IPS-18a (cell line): ENCODE measurements at regions not wholly inside any gene's neighbourhood (a gene's known extent, or its start where the extent isn't known, plus 50 kb on each side); places are given as distances from the start of the nearest gene placed in this dataset.

Experiments used
- H3K27ac ChIP-seq: one replicate; pipeline ENCODE4 v1.5.1; 2013; ENCODE audit warnings: low read length
- H3K27me3 ChIP-seq: one replicate; pipeline ENCODE4 v1.6.1; 2013; ENCODE audit warnings: mild to moderate bottlenecking, low read length; ENCODE audit not compliant: control insufficient read depth, insufficient read depth
- H3K36me3 ChIP-seq: one replicate; pipeline ENCODE4 v1.6.1; 2013; ENCODE audit warnings: low read depth, low read length; ENCODE audit not compliant: control insufficient read depth
- H3K4me1 ChIP-seq: one replicate; pipeline ENCODE4 v1.6.1; 2013; ENCODE audit warnings: low read depth, low read length; ENCODE audit not compliant: control insufficient read depth
- H3K4me3 ChIP-seq: one replicate; pipeline ENCODE4 v1.5.1; 2013; ENCODE audit warnings: low read length
- H3K9ac ChIP-seq: one replicate; pipeline ENCODE4 v1.6.1; 2013; ENCODE audit warnings: mild to moderate bottlenecking, low read length, moderate library complexity
- H3K9me3 ChIP-seq: one replicate; pipeline ENCODE4 v1.6.1; 2013; ENCODE audit warnings: low read depth, low read length; ENCODE audit not compliant: control insufficient read depth

GRCh38 chr2:122357998-122358397 is 602.5 kb downstream of the TSN start:
- no peaks in the 10 kb centered on the region for H3K9me3 ChIP-seq
- no peaks in the 10 kb centered on the region for H3K4me1 ChIP-seq
- H3K4me3 ChIP-seq: no peak overlapping the region
- no peaks in the 10 kb centered on the region for H3K27me3 ChIP-seq
- no peak overlapping the region for H3K27ac ChIP-seq
- H3K9ac ChIP-seq: no peak overlapping the region
- H3K36me3 ChIP-seq: no peaks in the 10 kb centered on the region

GRCh38 chr2:122358729-122359128 is 603.3 kb downstream of the TSN start:
- Histone ChIP-seq H3K4me3 (no peak overlapping the region), H3K9me3 (no peaks in the 10 kb centered on the region), H3K36me3 (no peaks in the 10 kb centered on the region), H3K4me1 (no peaks in the 10 kb centered on the region), H3K27me3 (no peaks in the 10 kb centered on the region), H3K27ac (no peak overlapping the region), H3K9ac (no peak overlapping the region)

GRCh38 chr2:122363885-122364284 is 608.4 kb downstream of the TSN start:
- no peaks in the 10 kb centered on the region for H3K27me3 ChIP-seq
- H3K9ac ChIP-seq: no peak overlapping the region
- H3K27ac ChIP-seq: no peak overlapping the region
- H3K4me1 ChIP-seq: no peaks in the 10 kb centered on the region
- no peaks in the 10 kb centered on the region for H3K9me3 ChIP-seq
- H3K36me3 ChIP-seq: no peaks in the 10 kb centered on the region
- no peak overlapping the region for H3K4me3 ChIP-seq

- H3K36me3 ChIP-seq: no peaks in the 10 kb centered on the region
- H3K9ac ChIP-seq: no peak overlapping the region
- no peak overlapping the region for H3K4me3 ChIP-seq
- H3K9me3 ChIP-seq: no peaks in the 10 kb centered on the region
- no peaks in the 10 kb centered on the region for H3K27me3 ChIP-seq
- no peak overlapping the region for H3K27ac ChIP-seq
- H3K4me1 ChIP-seq: no peaks in the 10 kb centered on the region
These were observed 611.0 kb downstream of the TSN start for GRCh38 chr2:122366427-122366826.

GRCh38 chr2:122366969-122367645 is 611.7 kb downstream of the TSN start:
- no peaks in the 10 kb centered on the region for H3K27me3 ChIP-seq
- no peak overlapping the region for H3K27ac ChIP-seq
- H3K4me1 ChIP-seq: no peaks in the 10 kb centered on the region
- H3K4me3 ChIP-seq: no peak overlapping the region
- H3K9ac ChIP-seq: no peak overlapping the region
- no peaks in the 10 kb centered on the region for H3K36me3 ChIP-seq
- H3K9me3 ChIP-seq: no peaks in the 10 kb centered on the region

DNA sequence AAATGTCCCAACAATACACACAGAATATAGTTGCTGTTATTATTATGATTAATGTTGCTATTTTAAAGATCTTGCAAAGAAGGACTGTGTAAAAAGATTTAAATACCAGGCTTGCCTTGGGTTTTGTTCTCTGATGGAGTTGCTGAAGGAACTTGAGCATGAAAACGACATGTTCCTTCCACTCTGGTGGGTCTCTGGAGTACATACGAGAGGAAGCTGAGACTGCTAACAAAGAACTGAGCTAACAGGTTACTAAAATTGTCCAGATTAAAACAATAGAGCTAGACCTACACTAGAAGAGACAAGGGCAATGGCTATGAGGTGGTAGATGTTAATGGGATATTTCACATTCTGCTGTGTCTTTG is 612.2 kb downstream of the TSN start:
- H3K9me3 ChIP-seq: no peaks in the 10 kb centered on the region
- no peaks in the 10 kb centered on the region for H3K27me3 ChIP-seq
- H3K9ac ChIP-seq: no peak overlapping the region
- no peak overlapping the region for H3K27ac ChIP-seq
- H3K4me1 ChIP-seq: no peaks in the 10 kb centered on the region
- no peak overlapping the region for H3K4me3 ChIP-seq
- H3K36me3 ChIP-seq: no peaks in the 10 kb centered on the region

- Histone ChIP-seq H3K4me1 (no peaks in the 10 kb centered on the region), H3K9ac (no peak overlapping the region), H3K4me3 (no peak overlapping the region), H3K27me3 (no peaks in the 10 kb centered on the region), H3K27ac (no peak overlapping the region), H3K9me3 (no peaks in the 10 kb centered on the region), H3K36me3 (no peaks in the 10 kb centered on the region)
These were observed 613.3 kb downstream of the TSN start for GRCh38 chr2:122368576-122369243.

GRCh38 chr2:122378521-122378920 is 623.1 kb downstream of the TSN start:
- H3K27me3 ChIP-seq: no peaks in the 10 kb centered on the region
- H3K9ac ChIP-seq: no peak overlapping the region
- H3K36me3 ChIP-seq: no peaks in the 10 kb centered on the region
- H3K4me1 ChIP-seq: no peaks in the 10 kb centered on the region
- no peak overlapping the region for H3K27ac ChIP-seq
- H3K9me3 ChIP-seq: no peaks in the 10 kb centered on the region
- no peak overlapping the region for H3K4me3 ChIP-seq

DNA sequence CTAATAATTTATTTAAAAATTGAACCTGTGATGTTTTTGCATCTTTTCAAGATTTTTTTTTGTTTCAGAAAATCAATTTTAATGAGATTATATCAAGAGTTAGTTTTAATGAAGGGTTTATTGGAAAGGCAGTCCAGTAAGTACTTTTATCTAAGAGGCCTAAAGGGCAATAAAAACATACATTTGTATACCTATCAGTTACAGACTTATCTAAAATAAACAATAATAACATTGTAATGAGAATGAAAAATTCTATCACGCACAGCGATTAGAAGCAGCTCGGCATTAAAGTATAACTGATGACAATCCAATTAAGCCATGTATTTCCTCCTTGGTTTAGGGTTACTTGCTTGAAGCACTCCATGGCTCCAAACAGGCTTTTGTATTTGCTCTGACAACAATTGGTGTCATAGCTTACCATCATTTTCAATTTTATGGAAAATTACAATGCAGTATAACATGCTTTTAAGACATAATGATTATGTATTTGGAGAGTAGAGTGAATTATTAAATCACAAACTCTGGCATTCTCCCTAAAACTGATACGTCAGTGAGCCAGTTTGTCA is 629.4 kb downstream of the TSN start:
- Histone ChIP-seq H3K4me3 (no peak overlapping the region), H3K36me3 (no peaks in the 10 kb centered on the region), H3K4me1 (no peaks in the 10 kb centered on the region), H3K27me3 (no peaks in the 10 kb centered on the region), H3K27ac (no peak overlapping the region), H3K9ac (no peak overlapping the region), H3K9me3 (no peaks in the 10 kb centered on the region)

DNA sequence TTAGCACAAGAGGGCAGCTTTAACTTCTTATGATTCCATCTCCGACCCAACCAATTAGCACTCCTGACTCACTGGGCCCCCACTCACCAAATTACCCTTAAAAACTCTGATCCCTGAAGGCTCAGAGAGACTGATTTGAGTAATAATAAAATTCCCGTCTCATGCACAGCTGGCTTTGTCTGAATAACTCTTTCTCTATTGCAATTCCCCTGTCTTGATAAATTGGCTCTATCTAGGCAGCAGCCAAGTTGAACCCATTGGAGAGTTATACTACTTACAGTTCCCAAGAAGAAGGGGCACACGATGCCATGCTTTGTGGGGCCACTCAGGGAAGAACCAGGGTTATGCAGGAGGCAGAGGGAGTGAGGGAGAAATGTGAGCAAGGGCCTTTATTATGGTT is 632.8 kb downstream of the TSN start:
- Histone ChIP-seq H3K36me3 (no peaks in the 10 kb centered on the region), H3K27ac (no peak overlapping the region), H3K27me3 (no peaks in the 10 kb centered on the region), H3K9me3 (no peaks in the 10 kb centered on the region), H3K9ac (no peak overlapping the region), H3K4me3 (no peak overlapping the region), H3K4me1 (no peaks in the 10 kb centered on the region)

GRCh38 chr2:122389694-122390093 is 634.2 kb downstream of the TSN start:
- H3K4me3 ChIP-seq: no peak overlapping the region
- H3K4me1 ChIP-seq: no peaks in the 10 kb centered on the region
- H3K9ac ChIP-seq: no peak overlapping the region
- H3K9me3 ChIP-seq: no peaks in the 10 kb centered on the region
- no peaks in the 10 kb centered on the region for H3K36me3 ChIP-seq
- no peaks in the 10 kb centered on the region for H3K27me3 ChIP-seq
- no peak overlapping the region for H3K27ac ChIP-seq

- H3K9me3 ChIP-seq: no peaks in the 10 kb centered on the region
- no peak overlapping the region for H3K9ac ChIP-seq
- no peaks in the 10 kb centered on the region for H3K4me1 ChIP-seq
- H3K36me3 ChIP-seq: no peaks in the 10 kb centered on the region
- no peaks in the 10 kb centered on the region for H3K27me3 ChIP-seq
- no peak overlapping the region for H3K27ac ChIP-seq
- H3K4me3 ChIP-seq: no peak overlapping the region
These were observed 635.0 kb downstream of the TSN start for GRCh38 chr2:122390406-122390805.
